H9 (cell line): ENCODE measurements at regions not wholly inside any gene's neighbourhood (a gene's known extent, or its start where the extent isn't known, plus 50 kb on each side); places are given as distances from the start of the nearest gene placed in this dataset.

Experiments used
- DNase-seq: peaks from one replicate; pipeline ENCODE4 v3.0.0-alpha.2; 2017
- H2AFZ ChIP-seq: one replicate; pipeline ENCODE4 v1.6.1; 2013; ENCODE audit warnings: mild to moderate bottlenecking, low read length, control low read depth, moderate library complexity
- H2AK5ac ChIP-seq: 2 replicates; pipeline ENCODE4 v1.6.1; 2013; ENCODE audit warnings: low read length, control low read depth, mixed read lengths; ENCODE audit not compliant: insufficient read length
- H2BK120ac ChIP-seq: one replicate; pipeline ENCODE4 v1.6.1; 2013; ENCODE audit warnings: low read depth, mild to moderate bottlenecking, low read length, control low read depth, inconsistent platforms; ENCODE audit not compliant: poor library complexity, severe bottlenecking
- H2BK12ac ChIP-seq: 2 replicates; pipeline ENCODE4 v1.6.1; 2013; ENCODE audit warnings: low read length, control low read depth, mixed read lengths, low read depth; ENCODE audit not compliant: insufficient read length
- H2BK15ac ChIP-seq: 2 replicates; pipeline ENCODE4 v1.6.1; 2013; ENCODE audit warnings: low read depth, low read length, control low read depth
- H2BK20ac ChIP-seq: one replicate; pipeline ENCODE4 v1.6.1; 2013; ENCODE audit warnings: low read depth, mild to moderate bottlenecking, low read length, control low read depth, inconsistent platforms; ENCODE audit not compliant: poor library complexity, severe bottlenecking
- H2BK5ac ChIP-seq: 2 replicates; pipeline ENCODE4 v1.6.1; 2013; ENCODE audit warnings: low read length, control low read depth, mixed read lengths; ENCODE audit not compliant: insufficient read length
- H3K14ac ChIP-seq: 2 replicates; pipeline ENCODE4 v1.6.1; 2013; ENCODE audit warnings: low read length, control low read depth; ENCODE audit not compliant: insufficient read depth
- H3K18ac ChIP-seq: 2 replicates; pipeline ENCODE4 v1.6.1; 2013; ENCODE audit warnings: low read depth, mild to moderate bottlenecking, mixed read lengths, low read length, control low read depth; ENCODE audit not compliant: insufficient read length
- H3K23ac ChIP-seq: 2 replicates; pipeline ENCODE4 v1.6.1; 2013; ENCODE audit warnings: low read length, control low read depth, mixed read lengths, low read depth; ENCODE audit not compliant: insufficient read length
- H3K23me2 ChIP-seq: 2 replicates; pipeline ENCODE4 v1.6.1; 2013; ENCODE audit warnings: low read depth, mild to moderate bottlenecking, mixed read lengths, low read length, control low read depth; ENCODE audit not compliant: insufficient read length, poor library complexity, severe bottlenecking
- H3K27ac ChIP-seq: 2 replicates; pipeline ENCODE4 v1.5.1; 2013; ENCODE audit warnings: low read length, control low read depth, mixed read lengths, low read depth; ENCODE audit not compliant: insufficient read length
- H3K27me3 ChIP-seq: 2 replicates; pipeline ENCODE4 v1.6.1; 2013; ENCODE audit warnings: low read length, control low read depth, inconsistent platforms; ENCODE audit not compliant: insufficient read depth
- H3K4ac ChIP-seq: 2 replicates; pipeline ENCODE4 v1.6.1; 2013; ENCODE audit warnings: low read depth, mild to moderate bottlenecking, control low read depth, inconsistent platforms, low read length, moderate library complexity
- H3K4me1 ChIP-seq: 2 replicates; pipeline ENCODE4 v1.6.1; 2013; ENCODE audit warnings: low read length, control low read depth, inconsistent platforms; ENCODE audit not compliant: insufficient read depth
- H3K4me2 ChIP-seq: 2 replicates; pipeline ENCODE4 v1.6.1; 2013; ENCODE audit warnings: low read length, control low read depth, mixed read lengths; ENCODE audit not compliant: insufficient read length, insufficient read depth
- H3K56ac ChIP-seq: 2 replicates; pipeline ENCODE4 v1.6.1; 2013; ENCODE audit warnings: low read depth, mild to moderate bottlenecking, mixed read lengths, low read length, control low read depth; ENCODE audit not compliant: insufficient read length
- H3K79me1 ChIP-seq: 2 replicates; pipeline ENCODE4 v1.6.1; 2013; ENCODE audit warnings: low read depth, mild to moderate bottlenecking, moderate library complexity, low read length, control low read depth, inconsistent platforms; ENCODE audit not compliant: insufficient read depth, poor library complexity, severe bottlenecking
- H3K79me2 ChIP-seq: 2 replicates; pipeline ENCODE4 v1.6.1; 2013; ENCODE audit warnings: low read length, control low read depth, inconsistent platforms; ENCODE audit not compliant: insufficient read depth
- H3K9ac ChIP-seq: 2 replicates; pipeline ENCODE4 v1.6.1; 2013; ENCODE audit warnings: low read length, control low read depth, mixed read lengths; ENCODE audit not compliant: insufficient read length; ENCODE audit errors: extremely low read depth
- H3K9me3 ChIP-seq: one replicate; pipeline ENCODE4 v1.6.1; 2013; ENCODE audit warnings: low read depth, low read length, inconsistent platforms; ENCODE audit not compliant: control insufficient read depth
- H3T11ph ChIP-seq: one replicate; pipeline ENCODE4 v1.6.1; 2013; ENCODE audit warnings: mild to moderate bottlenecking, low read length, control low read depth, inconsistent platforms
- H4K20me1 ChIP-seq: one replicate; pipeline ENCODE4 v1.6.1; 2013; ENCODE audit not compliant: control insufficient read depth, insufficient read length, insufficient read depth
- H4K5ac ChIP-seq: 2 replicates; pipeline ENCODE4 v1.6.1; 2013; ENCODE audit warnings: low read depth, mild to moderate bottlenecking, mixed read lengths, low read length, control low read depth; ENCODE audit not compliant: insufficient read length
- H4K8ac ChIP-seq: replicated peaks from 2 replicates; pipeline ENCODE4 v1.6.1; 2013; ENCODE audit warnings: low read length, control low read depth, mixed read lengths, low read depth; ENCODE audit not compliant: insufficient read length
- H4K91ac ChIP-seq: 2 replicates; pipeline ENCODE4 v1.6.1; 2013; ENCODE audit warnings: low read depth, mild to moderate bottlenecking, moderate library complexity, mixed read lengths, low read length, control low read depth; ENCODE audit not compliant: insufficient read length
- H3K27ac Mint-ChIP-seq, 3 experiments: 2 replicates in 2 of 3; 3 replicates in 1 of 3; pipeline ENCODE4 v1.8.0; 2020 to 2021; ENCODE audit warnings: mixed read lengths in 3 of 3, mild to moderate bottlenecking in 1 of 3, moderate library complexity in 1 of 3
- H3K27me3 Mint-ChIP-seq: 2 replicates; pipeline ENCODE4 v1.8.0; 2021; ENCODE audit warnings: low read depth, mild to moderate bottlenecking, moderate library complexity, mixed read lengths
- H3K36me3 Mint-ChIP-seq, 3 experiments: 2 replicates in 2 of 3; 3 replicates in 1 of 3; pipeline ENCODE4 v1.8.0; 2020 to 2021; ENCODE audit warnings: low read depth in 3 of 3, mixed read lengths in 3 of 3; ENCODE audit not compliant: insufficient read depth in 1 of 3
- H3K4me1 Mint-ChIP-seq, 2 experiments: 2 replicates each; pipeline ENCODE4 v1.8.0; 2020; ENCODE audit warnings: mixed read lengths in 2 of 2
- H3K4me3 Mint-ChIP-seq, 2 experiments: 2 replicates in 1 of 2; 3 replicates in 1 of 2; pipeline ENCODE4 v1.8.0; 2020 to 2021; ENCODE audit warnings: mild to moderate bottlenecking in 2 of 2, mixed read lengths in 2 of 2, moderate library complexity in 1 of 2
- H3K9me3 Mint-ChIP-seq, 2 experiments: 2 replicates in 1 of 2; 3 replicates in 1 of 2; pipeline ENCODE4 v1.8.0; 2020; ENCODE audit warnings: mild to moderate bottlenecking in 2 of 2, mixed read lengths in 2 of 2, moderate library complexity in 1 of 2
- CTCF ChIP-seq: fragments of 200-600 bp; sonication (generic); conservative IDR thresholded peaks from 3 replicates; pipeline ENCODE4 v1.8.0; 2021; ENCODE audit warnings: antibody characterized with exemption, mild to moderate bottlenecking
- WGBS: extraction: QIAGEN DNeasy Blood & Tissue Kit; methylation state at CpG from one replicate; pipeline ENCODE4 v1.1.7; 2013; ENCODE audit warnings: missing lambda C conversion rate, low lambda C conversion rate, mixed read lengths; ENCODE audit not compliant: insufficient read length; ENCODE audit errors: extremely low coverage; 5-methylcytosine and 5-hydroxymethylcytosine counted together

- Histone ChIP-seq H3K4ac (no peak overlapping the region), H3K18ac (no peak overlapping the region), H2BK12ac (no peak overlapping the region), H4K20me1 (no peaks in the 10 kb centered on the region), H3K56ac (no peak overlapping the region), H3K4me2 (no peak overlapping the region), H3K27me3 (no peaks in the 10 kb centered on the region), H2BK120ac (no peak overlapping the region), H3K79me2 (no peaks in the 10 kb centered on the region), H3K9me3 (no peaks in the 10 kb centered on the region), H3K27ac (no peak overlapping the region), H3K79me1 (no peaks in the 10 kb centered on the region), H4K8ac (no peak overlapping the region), H3T11ph (no peak overlapping the region), H2AFZ (no peak overlapping the region), H3K14ac (no peak overlapping the region), H3K23ac (no peak overlapping the region), H2BK15ac (no peak overlapping the region), H3K23me2 (no peaks in the 10 kb centered on the region), H3K9ac (no peak overlapping the region), H2BK20ac (no peak overlapping the region), H4K91ac (no peak overlapping the region), H2BK5ac (no peak overlapping the region), H4K5ac (no peak overlapping the region), H2AK5ac (no peak overlapping the region), H3K4me1 (no peaks in the 10 kb centered on the region)
- Mint-ChIP-seq H3K27me3 (no peaks in the 10 kb centered on the region), H3K4me3 (no peak overlapping the region), H3K9me3 (no peaks in the 10 kb centered on the region), H3K36me3 (peaks cover 0 to 11% (median 0%) of the 10 kb centered on the region in 3 experiments; a peak in 1 of 7 replicates), H3K27ac (no peak overlapping the region), H3K4me1 (peaks cover 8 to 13% of the 10 kb centered on the region in 2 experiments)
- no peak for TF ChIP-seq CTCF
- DNase-seq = no peak
- WGBS = no CpG with 5 or more reads among the region's 3 CpGs
Measured at GRCh38 chr3:168216851-168217250, 121.1 kb upstream of the GOLIM4 start.
